NCI-H524 (cell line): ENCODE measurements at regions not wholly inside any gene's neighbourhood (a gene's known extent, or its start where the extent isn't known, plus 50 kb on each side); places are given as distances from the start of the nearest gene placed in this dataset.
"Not testable (repeated sequence)": the region's sequence is repeated elsewhere in the genome, so short reads cannot be mapped to it uniquely, and the experiment has no call there.

Source experiments
- DNase-seq, 2 experiments: peaks; one replicate each; lab custom pipeline; 2025; lab: John Stamatoyannopoulos, UW

GRCh38 chr6:87763901-87764300 lies 61.9 kb upstream of the AKIRIN2 start:
- DNase-seq = no peak

- DNase-seq = no peak
Observed at GRCh38 chr6:87763276-87763675, 61.2 kb upstream of the AKIRIN2 start.

GRCh38 chr6:87762116-87762515 lies 60.1 kb upstream of the AKIRIN2 start:
- no peak for DNase-seq

- no peak for DNase-seq
Observed at GRCh38 chr6:87757792-87758191, 55.8 kb upstream of the AKIRIN2 start.

- no peak for DNase-seq
Observed at GRCh38 chr6:87756858-87757257, 54.8 kb upstream of the AKIRIN2 start.

- DNase-seq = no peak
Observed at GRCh38 chr6:87755708-87756671, 54.0 kb upstream of the AKIRIN2 start.

GRCh38 chr6:87754828-87755227 lies 52.8 kb upstream of the AKIRIN2 start:
- no peak for DNase-seq

GRCh38 chr6:87753131-87753685 lies 51.2 kb upstream of the AKIRIN2 start:
- no peak for DNase-seq

GRCh38 chr6:87752503-87752902 lies 50.5 kb upstream of the AKIRIN2 start:
- not testable (repeated sequence) for DNase-seq
